LNCAP (cell line): ENCODE measurements at regions not wholly inside any gene's neighbourhood (a gene's known extent, or its start where the extent isn't known, plus 50 kb on each side); places are given as distances from the start of the nearest gene placed in this dataset.

Experiments used
- TF ChIP-seq, protein P1 (sequence below): fragments of 450-650 bp; IDR thresholded peaks from 2 replicates; pipeline ENCODE4 v1.5.1; 2017; ENCODE audit warnings: mild to moderate bottlenecking

DNA sequence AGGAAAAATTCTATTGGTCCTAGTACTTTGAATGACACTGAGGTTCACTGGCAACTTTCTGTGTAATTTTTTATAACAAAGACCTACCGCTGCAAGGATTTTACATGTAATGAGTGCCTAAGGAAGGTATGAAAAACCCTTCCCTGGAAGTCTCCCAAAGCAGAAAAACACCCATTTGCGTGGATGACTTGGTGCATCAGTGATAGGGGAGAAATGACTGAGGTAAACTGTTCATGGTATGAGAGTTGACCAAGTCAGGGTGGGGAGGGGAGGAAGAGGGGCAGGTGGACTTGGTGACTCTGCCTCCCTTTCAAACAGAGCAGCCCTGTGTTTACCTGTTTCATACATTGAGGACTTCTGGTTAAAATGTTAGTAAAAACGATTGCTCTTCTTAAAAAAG is 78.8 kb upstream of the IPO9 start:
- TF ChIP-seq, protein P1, sequence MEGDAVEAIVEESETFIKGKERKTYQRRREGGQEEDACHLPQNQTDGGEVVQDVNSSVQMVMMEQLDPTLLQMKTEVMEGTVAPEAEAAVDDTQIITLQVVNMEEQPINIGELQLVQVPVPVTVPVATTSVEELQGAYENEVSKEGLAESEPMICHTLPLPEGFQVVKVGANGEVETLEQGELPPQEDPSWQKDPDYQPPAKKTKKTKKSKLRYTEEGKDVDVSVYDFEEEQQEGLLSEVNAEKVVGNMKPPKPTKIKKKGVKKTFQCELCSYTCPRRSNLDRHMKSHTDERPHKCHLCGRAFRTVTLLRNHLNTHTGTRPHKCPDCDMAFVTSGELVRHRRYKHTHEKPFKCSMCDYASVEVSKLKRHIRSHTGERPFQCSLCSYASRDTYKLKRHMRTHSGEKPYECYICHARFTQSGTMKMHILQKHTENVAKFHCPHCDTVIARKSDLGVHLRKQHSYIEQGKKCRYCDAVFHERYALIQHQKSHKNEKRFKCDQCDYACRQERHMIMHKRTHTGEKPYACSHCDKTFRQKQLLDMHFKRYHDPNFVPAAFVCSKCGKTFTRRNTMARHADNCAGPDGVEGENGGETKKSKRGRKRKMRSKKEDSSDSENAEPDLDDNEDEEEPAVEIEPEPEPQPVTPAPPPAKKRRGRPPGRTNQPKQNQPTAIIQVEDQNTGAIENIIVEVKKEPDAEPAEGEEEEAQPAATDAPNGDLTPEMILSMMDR: no peak

DNA sequence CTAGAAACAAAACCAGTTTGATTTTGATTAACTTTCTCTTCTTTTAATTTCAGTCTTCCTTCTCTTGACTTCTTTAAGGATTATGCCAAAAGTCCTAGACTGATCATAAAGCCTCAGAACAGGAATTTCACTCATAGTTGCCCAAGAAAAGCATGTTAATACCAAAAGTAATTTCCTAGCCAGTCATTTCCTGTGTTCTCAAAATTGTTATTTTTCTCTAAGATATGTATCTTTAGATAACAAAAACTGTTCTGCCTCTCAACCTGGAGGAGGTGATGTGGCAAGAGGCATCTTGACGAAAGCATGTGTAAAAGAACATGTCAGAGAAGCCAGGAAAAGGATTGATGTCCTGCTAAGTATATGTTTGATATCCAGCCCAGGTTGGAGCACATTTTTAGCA is 78.0 kb upstream of the IPO9 start:
- TF ChIP-seq, protein P1: no peak

DNA sequence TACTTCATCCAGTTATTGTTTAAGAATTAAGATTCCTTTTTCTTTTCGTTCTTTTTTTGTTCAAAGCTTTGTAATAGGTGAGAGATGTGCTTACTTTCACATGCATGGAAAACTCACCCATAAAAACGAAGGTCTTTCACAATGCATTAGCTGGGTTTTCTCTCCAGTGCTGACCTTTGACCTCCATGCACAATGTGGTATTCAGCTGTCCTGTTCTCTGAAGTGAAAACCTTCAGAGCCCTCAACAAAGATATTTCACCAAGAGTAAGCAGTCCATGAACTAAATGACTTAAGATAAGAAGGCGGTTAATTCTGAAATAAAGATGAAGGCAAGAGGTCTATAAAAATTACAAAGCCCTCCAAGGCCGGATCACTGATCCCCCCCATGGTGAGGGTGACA is 77.1 kb upstream of the IPO9 start:
- TF ChIP-seq, protein P1: no peak

DNA sequence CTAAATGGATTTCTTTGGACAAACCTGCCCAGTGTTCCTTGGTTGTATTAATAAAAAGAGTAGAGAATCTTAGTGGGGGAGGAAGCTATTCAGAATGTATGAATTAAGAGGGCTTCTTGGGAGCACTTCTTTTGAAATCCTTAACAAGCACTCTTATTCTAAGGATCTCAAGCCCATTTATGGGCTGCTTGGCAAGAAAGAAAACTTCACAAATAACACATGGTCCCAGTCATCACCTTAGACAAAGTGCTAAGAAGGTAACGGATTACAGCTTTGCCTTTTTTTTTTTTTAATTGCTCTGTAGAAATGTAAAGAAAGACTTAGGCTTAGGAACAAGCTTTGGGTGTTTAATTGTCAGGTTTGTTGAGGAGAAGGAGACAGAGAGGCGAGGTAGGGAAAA is 76.6 kb upstream of the IPO9 start:
- TF ChIP-seq, protein P1: no peak

DNA sequence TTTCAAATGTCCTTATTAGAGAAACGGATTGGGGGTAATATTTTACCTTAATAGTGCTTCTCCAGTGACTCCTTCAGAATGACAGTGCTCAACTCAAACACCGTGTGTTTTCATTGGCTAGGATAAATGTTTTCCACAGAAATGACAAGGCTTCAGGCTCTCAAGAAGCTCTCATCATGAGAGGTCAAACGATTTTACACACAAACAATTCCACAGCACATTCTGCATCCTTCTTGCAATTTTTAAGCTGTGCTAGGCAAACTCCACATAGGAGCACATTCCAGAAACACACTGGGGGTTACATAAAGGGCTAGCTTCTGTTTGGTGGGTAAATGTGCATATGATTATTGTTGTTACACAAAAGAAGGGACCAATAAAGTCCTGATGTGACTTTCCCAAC is 75.5 kb upstream of the IPO9 start:
- TF ChIP-seq, protein P1: no peak

DNA sequence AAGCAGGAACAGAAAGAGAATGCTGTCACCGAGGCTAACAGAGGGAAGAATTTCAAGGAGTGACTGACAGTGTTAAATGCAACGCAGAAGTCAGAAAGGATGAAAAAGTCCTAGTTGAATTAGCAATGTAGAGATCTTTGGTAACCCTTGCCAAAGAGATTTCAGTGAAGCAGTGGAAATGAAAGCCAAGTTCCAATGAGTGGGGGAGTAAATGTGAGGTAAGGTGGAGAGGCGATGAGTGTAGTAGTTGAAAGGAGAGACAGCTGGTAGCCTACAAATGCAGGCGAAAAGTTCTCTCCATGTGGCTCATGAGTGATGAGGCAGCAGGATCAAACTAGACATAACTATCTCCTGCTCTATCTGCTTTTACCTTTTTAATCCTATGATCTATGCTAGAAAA is 74.6 kb upstream of the IPO9 start:
- TF ChIP-seq, protein P1: no peak

DNA sequence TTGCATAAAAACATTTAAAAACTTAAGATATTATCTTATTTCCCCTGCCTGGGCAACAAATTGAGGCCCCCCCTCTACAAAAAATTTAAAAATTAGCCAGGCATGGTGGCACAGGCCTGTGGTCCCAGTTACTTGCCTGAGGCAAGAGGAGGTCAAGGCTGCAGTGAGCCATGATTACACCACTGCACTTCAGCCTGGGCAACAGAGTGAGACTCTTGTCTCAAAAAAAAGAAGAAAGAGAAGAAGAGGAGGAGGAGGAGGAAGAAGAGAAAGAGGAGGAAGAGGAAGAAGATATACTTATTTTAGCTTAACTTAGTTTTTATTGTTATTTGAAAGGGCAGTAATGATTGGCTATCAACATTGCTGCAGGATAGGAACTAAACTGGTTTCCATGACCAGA is 73.8 kb upstream of the IPO9 start:
- TF ChIP-seq, protein P1: no peak

DNA sequence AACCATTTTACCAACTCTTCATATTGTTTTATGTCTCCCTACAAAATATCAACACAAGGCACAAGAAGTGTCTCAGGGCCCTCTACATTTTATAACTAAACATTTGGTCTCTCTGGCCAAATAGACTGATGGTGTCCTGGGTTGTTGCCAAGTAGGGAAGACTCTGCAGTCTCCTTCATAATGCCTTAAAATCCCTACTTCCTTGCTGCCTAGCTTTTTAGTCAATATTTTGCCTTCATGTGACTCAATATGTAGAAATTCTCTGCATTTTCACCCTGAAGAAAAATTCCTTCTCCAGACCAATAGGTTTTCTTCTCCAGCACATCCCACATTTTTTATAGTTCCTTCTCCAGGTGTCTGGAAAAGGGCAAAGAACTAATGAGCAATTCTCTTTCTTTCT is 72.6 kb upstream of the IPO9 start:
- TF ChIP-seq, protein P1: no peak
